NCI-H2029 treated with DMSO at 0.1 percent for 48 hours (cell line): ENCODE measurements at regions not wholly inside any gene's neighbourhood (a gene's known extent, or its start where the extent isn't known, plus 50 kb on each side); places are given as distances from the start of the nearest gene placed in this dataset.
A peak's percentile ranks its signal among the peaks of the same experiment; 100 is the strongest.

Experiments
- DNase-seq: peaks from one replicate; lab custom pipeline; 2025; lab: John Stamatoyannopoulos, UW

DNA sequence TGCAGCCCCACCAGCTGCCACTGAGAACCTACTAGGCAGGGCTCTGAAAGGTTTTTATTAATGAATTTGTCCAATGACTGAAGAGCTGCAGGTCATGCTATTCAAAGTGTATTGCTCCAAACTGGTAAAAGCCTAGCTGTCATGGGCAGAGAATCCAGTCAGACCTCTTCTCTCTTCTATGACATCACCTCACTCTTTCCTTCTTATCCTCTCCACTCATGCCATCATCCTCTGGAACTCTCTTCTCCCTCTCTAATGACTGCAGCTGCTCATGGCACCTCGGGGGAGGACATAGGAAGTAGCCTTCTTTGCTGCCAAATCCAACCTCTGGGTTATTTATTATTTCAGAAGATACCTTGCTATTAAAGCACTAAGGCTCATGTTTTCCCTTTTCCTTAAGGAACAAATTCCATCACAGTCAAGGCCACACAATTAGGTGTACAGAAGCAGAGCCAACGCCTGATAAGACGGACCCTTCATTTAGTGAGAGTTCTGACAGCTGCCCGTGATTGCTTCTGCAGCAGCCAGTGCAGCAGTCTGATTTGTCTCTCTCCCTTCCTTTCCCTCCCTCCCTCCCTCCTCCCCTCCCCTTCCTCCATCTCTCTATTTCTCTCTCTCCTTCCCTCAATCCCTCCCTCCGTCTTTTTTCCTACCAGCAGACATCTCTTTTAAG lies 87.0 kb upstream of the ONECUT1 start:
- DNase-seq, result peak; percentile 22

GRCh38 chr15:52872036-52872818 lies 82.1 kb upstream of the ONECUT1 start:
- DNase-seq, result no peak

GRCh38 chr15:52870015-52870414 lies 79.9 kb upstream of the ONECUT1 start:
- DNase-seq, result no peak

- DNase-seq, result no peak
Measured at GRCh38 chr15:52866698-52867097, 76.6 kb upstream of the ONECUT1 start.

- DNase-seq, result no peak
Measured at GRCh38 chr15:52862677-52863076, 72.5 kb upstream of the ONECUT1 start.

DNA sequence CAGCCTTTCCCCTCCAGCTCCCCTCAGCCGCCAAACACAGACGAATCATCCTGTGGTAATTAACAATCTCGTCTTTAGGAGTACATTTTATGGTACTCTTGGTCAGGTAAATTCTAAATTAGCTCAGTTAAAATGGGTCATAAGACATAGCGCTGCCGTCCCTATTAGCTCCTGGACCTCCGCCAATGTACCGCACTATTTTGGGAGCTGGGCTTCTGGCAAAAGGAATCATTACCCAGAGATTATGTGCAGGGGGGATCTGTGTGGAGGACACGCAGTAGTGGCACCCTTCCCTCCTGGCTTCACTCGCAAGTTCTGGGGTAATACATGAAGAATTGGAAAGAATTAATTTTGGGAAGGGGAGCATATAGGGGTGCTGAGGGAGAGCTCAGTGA lies 68.6 kb upstream of the ONECUT1 start:
- DNase-seq, result no peak

DNA sequence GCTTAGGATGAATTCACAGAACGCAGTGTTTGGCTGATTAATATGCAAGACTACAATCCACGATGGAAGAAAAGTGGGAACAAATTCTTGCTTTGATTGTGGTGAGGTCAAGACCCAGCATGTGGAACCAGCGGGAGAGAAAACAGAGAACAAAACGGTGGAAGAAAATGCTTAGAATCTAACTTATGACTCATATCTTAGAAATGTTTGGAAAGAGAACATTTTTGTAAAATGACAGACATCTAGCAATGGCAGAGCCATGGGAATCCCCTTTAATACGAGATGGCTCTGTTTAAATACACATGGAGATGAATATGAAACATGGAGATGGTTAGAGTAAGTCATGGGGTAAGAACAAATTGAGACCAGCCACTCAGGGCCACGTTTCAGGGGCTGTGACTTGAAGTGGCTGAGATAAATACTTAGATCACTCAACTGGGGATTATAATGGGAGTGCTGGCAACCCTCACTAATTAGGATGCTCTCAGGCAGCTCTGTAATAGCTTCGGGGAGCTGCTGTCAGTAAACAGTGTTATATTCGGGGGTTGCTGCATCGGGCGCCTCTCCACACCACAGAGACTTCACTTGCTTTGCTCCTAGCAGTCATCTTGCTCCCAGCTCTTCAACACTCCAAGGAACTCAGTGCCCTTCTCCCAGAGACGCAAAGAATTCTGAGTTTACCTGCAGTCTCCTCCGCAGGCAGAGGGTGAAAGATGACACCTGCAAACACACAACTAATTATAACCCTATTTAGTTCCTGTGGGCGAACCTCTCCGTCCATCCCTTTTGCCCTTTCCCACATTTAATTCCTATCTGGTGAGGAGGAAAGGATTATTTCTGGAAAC lies 68.0 kb upstream of the ONECUT1 start:
- no peak for DNase-seq

DNA sequence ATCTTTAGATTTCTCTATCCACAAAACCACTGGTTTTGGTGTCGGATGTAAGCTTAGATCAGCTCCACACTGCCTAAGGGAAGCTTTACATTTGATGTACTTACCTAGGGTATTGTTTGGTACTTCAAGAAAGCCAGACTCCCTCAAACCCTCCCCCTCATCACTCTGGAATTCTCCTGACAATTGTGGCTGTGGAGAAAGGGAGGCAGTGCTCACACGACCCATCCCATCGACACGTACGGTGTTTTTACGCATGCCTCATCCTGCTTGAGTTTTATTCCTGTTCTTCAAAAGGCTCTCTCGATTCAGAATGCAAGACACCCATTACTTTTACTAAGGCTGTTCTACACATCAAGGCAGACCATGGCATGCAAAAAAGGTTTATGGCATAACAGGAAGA lies 67.3 kb upstream of the ONECUT1 start:
- no peak for DNase-seq

- DNase-seq, result no peak
Measured at GRCh38 chr15:52856286-52856685, 66.2 kb upstream of the ONECUT1 start.

- DNase-seq, result no peak
Measured at GRCh38 chr15:52855157-52855556, 65.0 kb upstream of the ONECUT1 start.

- DNase-seq, result no peak
Measured at GRCh38 chr15:52844823-52845222, 54.7 kb upstream of the ONECUT1 start.
